Kidney (tissue), 13 donors: ENCODE measurements at regions not wholly inside any gene's neighbourhood (a gene's known extent, or its start where the extent isn't known, plus 50 kb on each side); places are given as distances from the start of the nearest gene placed in this dataset.

Source experiments
- DNase-seq, 5 donors: peaks; one replicate each; pipeline ENCODE4 v3.0.0-alpha.2; 2013 to 2020
- FAIRE-seq: peaks from 2 replicates; lab custom pipeline; 2012; peaks lifted over from hg19 to GRCh38; lab: Jason Lieb, UNC
- H3K27ac ChIP-seq, 2 donors: one replicate each; pipeline ENCODE4 v1.7.0; 2013; ENCODE audit warnings: low read depth in 2 of 2, low read length in 2 of 2, inconsistent platforms in 1 of 2
- H3K27me3 ChIP-seq: one replicate; pipeline ENCODE4 v1.7.1; 2013; ENCODE audit warnings: low read length, inconsistent platforms; ENCODE audit not compliant: control insufficient read depth, insufficient read depth
- H3K36me3 ChIP-seq, 3 donors: one replicate each; pipeline versions ENCODE4 v1.7.0 to v1.7.1; 2013; ENCODE audit warnings: low read length in 3 of 3, control low read depth in 1 of 3, inconsistent platforms in 1 of 3; ENCODE audit not compliant: insufficient read depth in 3 of 3, control insufficient read depth in 2 of 3
- H3K4me1 ChIP-seq, 3 donors: one replicate each; pipeline versions ENCODE4 v1.7.0 to v1.7.1; 2013; ENCODE audit warnings: low read length in 3 of 3, inconsistent platforms in 1 of 3, low read depth in 1 of 3; ENCODE audit not compliant: control insufficient read depth in 2 of 3, insufficient read depth in 2 of 3
- H3K4me3 ChIP-seq, 3 donors: one replicate each; pipeline versions ENCODE4 v1.7.0 to v1.8.1; 2013; ENCODE audit warnings: low read length in 3 of 3, control low read depth in 1 of 3, inconsistent platforms in 1 of 3
- H3K9ac ChIP-seq, 3 donors: one replicate each; pipeline versions ENCODE4 v1.7.0 to v1.7.1; 2013; ENCODE audit warnings: low read length in 3 of 3, control low read depth in 1 of 3, inconsistent platforms in 1 of 3
- H3K9me3 ChIP-seq, 3 donors: one replicate each; pipeline versions ENCODE4 v1.7.0 to v1.7.1; 2013; ENCODE audit warnings: low read length in 3 of 3, control low read depth in 1 of 3, inconsistent platforms in 1 of 3; ENCODE audit not compliant: control insufficient read depth in 2 of 3, insufficient read depth in 1 of 3
- intact Hi-C: fragments of 100-400 bp; cut with DNase I; formaldehyde crosslinking; loops from one replicate; pipeline ENCODE4 v1.11.1; 2022
- TF ChIP-seq, protein P1 (sequence below): IDR thresholded peaks from 3 replicates; pipeline ENCODE4 v1.5.1; 2012; ENCODE audit warnings: mild to moderate bottlenecking, moderate library complexity, borderline replicate concordance; ENCODE audit not compliant: insufficient read depth; ENCODE audit errors: extremely low read depth
- donor health status: control.
- donor health status: control.
- donor health status: control.
- donor health status: control.
- donor health status: control.
- donor health status: DM: yes; HTN: yes; CAD: no.
- donor health status: Normal renal cell carcinoma (clear cell type).

DNA sequence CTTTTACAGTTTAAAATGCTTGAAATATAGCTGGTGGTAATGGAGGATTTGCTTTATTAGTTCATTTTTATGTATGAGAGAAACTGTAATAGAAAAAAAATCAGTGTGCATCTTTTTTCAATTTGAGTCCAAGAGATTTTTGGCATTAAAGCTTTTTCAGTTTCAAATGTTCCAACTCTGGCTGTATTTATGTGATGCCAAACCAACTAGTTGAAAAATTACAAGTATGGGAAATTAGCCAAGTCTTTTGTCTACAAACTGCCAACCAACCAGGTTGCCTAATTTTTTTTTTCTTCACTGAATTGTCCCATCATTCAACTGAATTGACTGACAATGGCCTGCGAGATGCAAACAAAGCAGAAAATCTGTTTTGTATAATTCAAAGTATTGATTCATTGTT lies 95.7 kb downstream of the ICOS start:
- no peak overlapping the region for H3K9ac ChIP-seq
- H3K27me3 ChIP-seq: no peaks in the 10 kb centered on the region
- no peaks in the 10 kb centered on the region for H3K9me3 ChIP-seq
- H3K4me1 ChIP-seq: no peaks in the 10 kb centered on the region
- H3K4me3 ChIP-seq: no peak overlapping the region
- TF ChIP-seq, protein P1, sequence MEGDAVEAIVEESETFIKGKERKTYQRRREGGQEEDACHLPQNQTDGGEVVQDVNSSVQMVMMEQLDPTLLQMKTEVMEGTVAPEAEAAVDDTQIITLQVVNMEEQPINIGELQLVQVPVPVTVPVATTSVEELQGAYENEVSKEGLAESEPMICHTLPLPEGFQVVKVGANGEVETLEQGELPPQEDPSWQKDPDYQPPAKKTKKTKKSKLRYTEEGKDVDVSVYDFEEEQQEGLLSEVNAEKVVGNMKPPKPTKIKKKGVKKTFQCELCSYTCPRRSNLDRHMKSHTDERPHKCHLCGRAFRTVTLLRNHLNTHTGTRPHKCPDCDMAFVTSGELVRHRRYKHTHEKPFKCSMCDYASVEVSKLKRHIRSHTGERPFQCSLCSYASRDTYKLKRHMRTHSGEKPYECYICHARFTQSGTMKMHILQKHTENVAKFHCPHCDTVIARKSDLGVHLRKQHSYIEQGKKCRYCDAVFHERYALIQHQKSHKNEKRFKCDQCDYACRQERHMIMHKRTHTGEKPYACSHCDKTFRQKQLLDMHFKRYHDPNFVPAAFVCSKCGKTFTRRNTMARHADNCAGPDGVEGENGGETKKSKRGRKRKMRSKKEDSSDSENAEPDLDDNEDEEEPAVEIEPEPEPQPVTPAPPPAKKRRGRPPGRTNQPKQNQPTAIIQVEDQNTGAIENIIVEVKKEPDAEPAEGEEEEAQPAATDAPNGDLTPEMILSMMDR: no peak
- DNase-seq (no peak), FAIRE-seq (no peak)
- intact Hi-C loops: no loop called here
- no peaks in the 10 kb centered on the region for H3K36me3 ChIP-seq
- H3K27ac ChIP-seq: no peak overlapping the region

DNA sequence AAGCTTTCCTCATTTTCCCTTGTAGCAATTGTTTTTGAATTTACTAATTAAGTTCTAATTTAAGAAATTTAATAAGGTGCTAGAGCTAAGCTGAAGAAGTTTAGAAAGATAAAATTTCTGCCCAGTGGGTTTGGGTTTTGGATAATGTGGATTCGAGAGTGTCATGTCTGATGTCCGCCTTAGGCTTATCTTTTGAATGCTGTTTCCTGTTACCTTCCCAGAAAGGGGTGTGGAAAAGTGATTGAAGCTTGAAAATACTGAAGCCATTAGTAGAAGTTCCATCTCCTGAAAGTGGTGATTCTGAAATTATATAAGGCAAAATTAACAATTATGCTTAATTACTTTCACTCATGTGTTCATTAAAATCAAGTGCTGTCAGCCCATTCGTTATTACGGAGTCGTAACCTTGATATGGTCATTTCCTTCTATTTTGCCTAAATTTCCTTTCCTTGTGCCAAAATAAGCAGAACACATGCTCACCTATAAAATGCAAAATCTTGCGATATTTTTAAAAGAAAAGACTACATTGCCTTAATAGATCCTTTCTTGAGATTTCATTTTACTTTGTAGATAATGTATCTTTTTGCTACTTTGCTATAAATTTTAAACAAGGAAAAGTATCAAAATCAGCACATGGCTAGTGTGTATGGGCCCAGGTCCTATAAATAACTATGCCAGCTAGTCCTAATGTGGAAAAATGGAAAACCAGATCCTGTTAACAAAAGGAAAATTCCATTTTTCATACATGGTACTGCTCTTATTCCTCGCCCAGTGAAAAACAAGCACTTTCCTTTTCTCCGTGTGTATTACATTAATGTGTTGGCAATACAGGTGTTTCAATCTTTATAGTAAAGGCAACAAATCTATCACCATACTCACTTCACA lies 97.3 kb downstream of the ICOS start:
- TF ChIP-seq, protein P1: no peak
- Histone ChIP-seq H3K36me3 (no peaks in the 10 kb centered on the region), H3K4me1 (no peaks in the 10 kb centered on the region), H3K9ac (no peak overlapping the region), H3K27me3 (no peaks in the 10 kb centered on the region), H3K27ac (no peak overlapping the region), H3K9me3 (no peaks in the 10 kb centered on the region), H3K4me3 (no peak overlapping the region)
- intact Hi-C loops: no loop called here
- FAIRE-seq: no peak
- DNase-seq: no peak

DNA sequence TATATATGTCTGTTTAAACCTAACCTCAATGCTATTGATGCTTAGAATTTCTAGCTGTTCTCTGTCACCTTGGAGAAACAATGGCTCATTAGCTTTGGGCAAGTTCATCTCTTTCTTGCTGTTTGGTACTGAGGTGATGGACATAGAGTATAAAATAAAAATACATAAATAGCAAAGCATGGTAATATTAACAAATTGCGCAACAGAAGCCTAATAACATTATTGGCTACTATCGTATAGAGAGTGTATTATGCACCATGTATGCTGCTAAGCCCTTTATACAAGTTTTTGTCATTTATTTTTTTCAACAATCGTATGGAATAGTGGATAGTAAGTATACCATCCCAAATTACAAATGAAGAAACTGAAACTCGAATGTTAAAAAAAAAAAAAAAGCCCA lies 100.1 kb downstream of the ICOS start:
- FAIRE-seq (no peak), DNase-seq (no peak)
- TF ChIP-seq, protein P1: no peak
- H3K36me3 ChIP-seq: no peaks in the 10 kb centered on the region
- no peaks in the 10 kb centered on the region for H3K4me1 ChIP-seq
- no peaks in the 10 kb centered on the region for H3K9me3 ChIP-seq
- H3K27me3 ChIP-seq: no peaks in the 10 kb centered on the region
- H3K27ac ChIP-seq: no peak overlapping the region
- intact Hi-C loops: no loop called here
- no peak overlapping the region for H3K4me3 ChIP-seq
- H3K9ac ChIP-seq: no peak overlapping the region
